Gastroesophageal sphincter (tissue), 3 donors: ENCODE measurements at regions not wholly inside any gene's neighbourhood (a gene's known extent, or its start where the extent isn't known, plus 50 kb on each side); places are given as distances from the start of the nearest gene placed in this dataset.

ENCODE experiments used
- CTCF ChIP-seq, 4 experiments: fragments of 200-600 bp in 2 of 4; fragments of 450-650 bp in 2 of 4; sonication (generic) in 1 of 4; IDR thresholded peaks; one replicate each; pipeline ENCODE4 v1.5.1; 2017 to 2019; ENCODE audit warnings: antibody characterized with exemption in 4 of 4, mild to moderate bottlenecking in 2 of 4, moderate library complexity in 2 of 4
- EP300 ChIP-seq: sonication (generic); formaldehyde crosslinking; IDR thresholded peaks from one replicate; pipeline ENCODE4 v1.6.1; 2017; ENCODE audit warnings: antibody characterized with exemption, mild to moderate bottlenecking
- POLR2A ChIP-seq, 2 donors: fragments of 450-650 bp; IDR thresholded peaks; one replicate each; pipeline ENCODE4 v1.6.1; 2017; ENCODE audit warnings: antibody characterized with exemption in 2 of 2, mild to moderate bottlenecking in 2 of 2, moderate library complexity in 1 of 2
- POLR2AphosphoS5 ChIP-seq: sonication (generic); formaldehyde crosslinking; IDR thresholded peaks from one replicate; pipeline ENCODE4 v1.6.1; 2017; ENCODE audit warnings: antibody characterized with exemption

DNA sequence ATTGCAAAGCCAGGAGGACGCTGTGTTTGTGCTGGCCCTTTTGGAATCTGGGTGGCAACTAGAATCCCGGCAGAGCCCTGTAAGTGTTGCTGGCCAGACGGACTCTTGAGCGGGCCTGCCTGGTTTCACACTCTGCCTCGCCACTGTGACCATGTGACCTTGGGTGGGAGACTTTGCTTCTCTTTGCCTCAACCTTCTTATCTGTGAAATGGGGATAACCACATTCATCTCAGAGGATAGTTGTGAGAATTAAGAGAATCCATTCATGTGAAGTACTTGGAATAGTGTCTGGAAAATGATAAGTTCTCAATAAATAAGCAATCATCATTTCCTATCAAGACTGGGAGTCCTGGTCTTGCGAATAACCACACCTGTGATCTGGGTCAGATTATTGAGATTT lies 105.6 kb downstream of the LIPG start:
- TF ChIP-seq CTCF (IDR thresholded peaks at IDR 0.05) (no peak), POLR2AphosphoS5 (no peak), POLR2A (IDR thresholded peaks at IDR 0.05) (no peak), EP300 (no peak)
